GM19025 (cell line): ENCODE measurements at regions not wholly inside any gene's neighbourhood (a gene's known extent, or its start where the extent isn't known, plus 50 kb on each side); places are given as distances from the start of the nearest gene placed in this dataset.

Source experiments
- ATAC-seq: cut with Tn5 transposase; IDR thresholded peaks from one replicate; pipeline ENCODE4 v1.9.1; 2021; ENCODE audit warnings: mild to moderate bottlenecking, low read depth, moderate library complexity; ENCODE audit not compliant: unreplicated experiment

- no peak for ATAC-seq
These were observed 266.5 kb upstream of the SALL3 start for GRCh38 chr18:78713069-78713468.

- no peak for ATAC-seq
These were observed 265.9 kb upstream of the SALL3 start for GRCh38 chr18:78713726-78714125.

DNA sequence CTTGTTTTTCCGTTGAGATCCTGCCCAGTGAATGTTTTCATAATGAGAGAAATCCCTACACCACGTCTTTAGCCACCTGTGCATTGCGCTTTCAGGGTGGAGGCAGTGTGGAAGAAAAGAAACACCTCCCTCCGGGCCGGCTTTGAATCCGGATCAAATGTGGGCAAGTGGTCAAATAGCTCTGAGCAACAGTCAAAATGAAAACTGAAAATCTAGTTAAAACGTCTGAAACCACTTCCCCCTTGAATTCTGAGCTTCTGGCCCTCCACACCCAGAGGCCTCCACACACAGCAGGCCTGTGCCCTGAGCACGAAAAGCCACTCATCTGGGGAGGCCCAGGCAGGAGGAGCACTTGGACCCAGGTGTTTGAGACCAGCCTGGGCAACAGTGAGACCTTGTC lies 263.6 kb upstream of the SALL3 start:
- no peak for ATAC-seq

- ATAC-seq = no peak
These were observed 263.0 kb upstream of the SALL3 start for GRCh38 chr18:78716581-78716980.

- ATAC-seq = no peak
These were observed 262.4 kb upstream of the SALL3 start for GRCh38 chr18:78717051-78717765.

- ATAC-seq = no peak
These were observed 261.9 kb upstream of the SALL3 start for GRCh38 chr18:78717766-78718150.

GRCh38 chr18:78719821-78720220 lies 259.8 kb upstream of the SALL3 start:
- ATAC-seq = no peak

GRCh38 chr18:78720456-78721237 lies 259.0 kb upstream of the SALL3 start:
- no peak for ATAC-seq

DNA sequence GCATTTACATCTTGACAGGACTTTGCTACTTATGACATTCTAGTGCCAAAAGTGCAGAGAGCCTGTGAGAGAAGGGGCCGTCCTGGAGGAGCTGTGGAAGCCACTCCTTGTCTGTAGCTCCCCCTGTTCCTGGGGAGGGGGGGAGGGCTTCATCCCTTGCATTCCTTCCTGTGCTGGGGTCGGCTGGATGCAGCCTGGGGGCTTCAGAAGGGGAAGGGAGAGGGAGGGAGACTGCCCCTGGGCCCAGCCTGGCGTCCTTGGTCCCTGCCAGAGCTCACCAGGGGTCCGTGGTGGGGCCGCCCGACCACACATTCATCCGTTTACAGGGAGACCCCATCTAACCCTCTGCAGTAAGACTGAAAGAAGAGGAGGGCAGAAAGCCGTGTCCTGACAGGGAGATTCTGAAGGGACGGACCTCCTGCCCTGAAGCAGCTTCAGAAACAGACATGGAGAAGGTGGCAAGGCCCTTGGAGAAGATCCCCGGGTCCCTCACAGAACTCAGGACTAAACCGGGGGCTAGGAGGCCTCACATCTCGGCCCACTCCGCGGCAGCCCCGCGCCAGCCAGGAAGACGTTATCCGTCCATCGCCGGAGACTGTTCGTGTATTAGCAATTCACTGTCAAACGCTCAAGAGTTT lies 258.3 kb upstream of the SALL3 start:
- ATAC-seq = no peak

DNA sequence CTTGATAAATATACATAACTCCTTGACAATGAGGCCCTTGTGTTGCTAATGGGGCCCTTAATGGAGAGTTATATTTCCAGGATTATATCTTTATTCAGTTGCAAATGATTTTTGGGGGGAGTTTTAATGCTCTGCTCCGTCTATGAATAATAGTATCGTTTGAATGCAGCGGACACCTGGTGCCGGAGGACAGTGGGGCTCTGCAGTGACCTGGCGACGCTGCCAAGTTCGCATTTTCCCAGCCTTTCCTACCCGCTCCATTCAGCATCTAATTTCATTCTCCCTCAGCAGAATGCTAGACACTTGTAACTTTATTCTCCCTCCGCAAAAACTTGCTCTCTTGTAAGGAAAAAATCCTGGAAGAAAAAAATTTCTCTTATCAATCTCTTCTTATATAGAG lies 257.6 kb upstream of the SALL3 start:
- no peak for ATAC-seq

- ATAC-seq = no peak
These were observed 257.2 kb upstream of the SALL3 start for GRCh38 chr18:78722386-78722785.

GRCh38 chr18:78722929-78723710 lies 256.5 kb upstream of the SALL3 start:
- ATAC-seq = no peak

DNA sequence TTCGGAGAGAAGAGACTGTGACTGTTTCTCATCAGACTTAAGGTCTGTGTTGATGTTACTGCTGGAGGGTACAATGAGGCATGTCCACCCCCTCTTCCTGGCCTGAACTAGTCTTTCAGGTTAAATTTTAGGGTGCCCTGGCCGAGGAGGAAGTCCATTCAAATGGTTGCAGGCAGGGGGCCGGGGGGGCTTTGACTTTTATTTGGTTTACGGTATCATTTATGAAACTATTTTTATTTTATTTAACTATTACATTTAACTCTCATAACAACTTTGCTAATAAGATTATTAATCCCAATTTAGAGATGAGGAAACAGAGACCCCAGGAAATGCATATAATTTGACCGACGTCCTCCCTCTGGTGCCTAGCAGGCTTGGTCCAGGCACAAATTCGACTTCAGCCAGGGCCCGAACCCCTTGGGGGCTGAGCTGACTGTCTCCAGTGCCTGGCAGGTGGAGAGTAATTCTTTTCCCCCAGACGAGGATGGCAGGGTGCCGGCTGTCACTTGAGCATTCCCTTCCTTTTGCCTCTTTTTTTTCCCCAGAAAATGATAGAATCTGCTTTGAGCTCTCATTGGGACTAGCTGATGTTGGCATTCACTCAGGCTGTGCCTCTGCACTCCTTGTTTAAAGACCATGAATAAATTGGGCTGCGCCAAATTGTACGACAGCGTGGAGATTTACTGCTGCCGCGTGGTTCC lies 255.3 kb upstream of the SALL3 start:
- no peak for ATAC-seq

- ATAC-seq = no peak
These were observed 254.2 kb upstream of the SALL3 start for GRCh38 chr18:78725426-78725825.

DNA sequence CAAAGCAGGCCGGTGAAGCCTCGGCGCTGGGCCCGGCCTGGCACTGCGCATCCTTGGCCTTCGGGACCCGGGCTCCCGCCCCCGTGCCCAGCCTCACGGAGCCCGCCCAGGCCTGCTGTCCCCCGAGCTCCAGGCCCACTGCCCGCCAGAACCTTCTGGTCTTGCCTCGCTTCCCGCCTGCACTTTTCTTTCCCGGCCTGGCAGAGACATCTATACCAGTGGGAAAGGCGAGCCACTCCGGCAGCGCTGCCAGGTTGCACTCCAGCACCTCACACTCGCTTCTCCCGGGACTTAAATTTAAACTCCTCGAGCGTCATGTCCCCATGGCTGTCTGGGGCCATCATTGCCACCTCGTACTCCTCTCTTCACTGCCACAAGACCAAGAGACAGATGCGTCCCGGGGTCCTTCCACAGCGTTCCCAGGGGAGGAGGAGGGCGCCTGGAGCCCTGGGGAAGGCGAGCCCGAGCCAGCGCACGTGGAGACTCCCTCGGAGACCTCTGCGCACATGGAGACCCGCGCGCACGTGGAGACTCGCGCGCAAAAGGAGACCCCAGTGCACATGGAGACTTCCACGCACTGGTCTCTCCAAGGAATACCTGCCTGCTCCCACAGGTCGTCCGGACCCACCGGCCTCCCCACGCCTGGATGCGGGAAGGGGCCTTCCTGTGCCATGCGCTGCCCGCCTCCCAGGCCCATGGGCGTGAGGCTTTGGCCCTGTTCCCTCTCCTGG lies 253.1 kb upstream of the SALL3 start:
- no peak for ATAC-seq

GRCh38 chr18:78727057-78727739 lies 252.4 kb upstream of the SALL3 start:
- ATAC-seq = no peak

DNA sequence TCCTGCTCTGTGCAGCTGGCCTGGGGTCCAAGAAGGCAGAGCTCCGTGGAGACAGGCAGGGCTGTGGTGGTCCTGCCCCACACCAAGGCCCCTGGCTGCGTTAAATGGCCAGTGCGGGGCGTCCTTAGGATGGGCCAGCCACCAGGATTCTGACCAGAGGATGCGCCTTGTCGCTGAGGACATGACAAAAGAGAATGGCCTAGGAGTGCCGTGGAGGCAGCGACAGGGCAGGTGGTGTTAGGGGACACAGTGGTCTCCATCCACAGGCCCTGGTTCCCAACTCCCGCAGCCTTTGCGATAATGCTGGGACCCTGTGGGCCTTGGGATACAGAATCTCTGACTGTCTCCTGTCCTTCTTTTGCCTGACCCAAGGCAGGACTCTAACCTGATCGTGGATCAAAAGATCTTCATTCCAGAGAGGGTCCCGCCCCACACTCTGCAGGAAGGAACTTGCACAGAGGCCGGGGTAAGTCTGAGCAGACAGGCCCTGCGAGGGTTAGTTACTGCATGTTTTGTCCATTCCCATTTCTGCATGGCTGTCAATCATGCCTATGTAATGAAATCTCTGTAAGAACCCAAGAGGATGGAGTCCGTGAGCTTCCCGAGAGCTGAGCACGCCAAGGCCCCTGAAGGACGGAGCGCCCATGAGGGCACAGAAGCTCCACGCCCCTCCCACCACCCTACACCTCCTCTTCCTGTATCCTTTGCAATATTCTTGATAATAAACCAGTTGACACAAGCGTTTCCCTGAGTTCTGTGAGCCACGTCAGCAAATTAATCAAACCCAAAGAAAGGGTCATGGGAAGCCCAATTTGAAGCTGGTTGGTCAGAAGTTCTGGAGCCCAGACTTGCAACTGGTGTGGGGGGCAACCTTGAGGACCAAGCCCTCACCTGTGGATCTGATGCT lies 251.5 kb upstream of the SALL3 start:
- no peak for ATAC-seq
